NT2/D1 (cell line): ENCODE measurements at regions not wholly inside any gene's neighbourhood (a gene's known extent, or its start where the extent isn't known, plus 50 kb on each side); places are given as distances from the start of the nearest gene placed in this dataset.

Experiments used
- YY1 ChIP-seq: IDR thresholded peaks from 2 replicates; pipeline ENCODE4 v1.6.1; 2011; ENCODE audit not compliant: insufficient read length, insufficient read depth
- ZNF274 ChIP-seq: IDR thresholded peaks from 2 replicates; pipeline ENCODE4 v1.6.1; 2011; ENCODE audit warnings: mild to moderate bottlenecking, low read depth, low read length

DNA sequence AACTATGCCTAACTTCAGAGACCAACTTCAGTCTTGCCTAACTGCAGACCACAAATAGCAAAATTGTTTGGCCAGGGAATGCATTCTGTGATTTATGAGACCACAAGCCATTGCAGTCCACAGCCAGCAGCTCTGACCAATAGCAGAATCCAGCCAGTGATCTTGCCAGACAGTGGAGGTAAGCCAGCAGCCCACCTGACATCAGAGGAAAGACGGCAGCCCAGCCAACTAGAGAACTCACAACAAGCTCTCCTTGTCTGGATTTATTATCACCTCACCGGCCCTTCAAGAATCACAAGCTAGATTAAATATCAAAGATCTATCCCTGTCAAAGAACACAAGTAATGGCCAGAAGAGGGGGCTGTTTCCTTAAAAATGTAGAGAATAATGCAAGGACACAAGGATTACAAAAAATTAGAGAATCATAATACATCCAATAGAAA lies 66.5 kb upstream of the SLC35F1 start:
- TF ChIP-seq YY1 (no peak), ZNF274 (no peak)
